Panc1 (cell line): ENCODE measurements at regions not wholly inside any gene's neighbourhood (a gene's known extent, or its start where the extent isn't known, plus 50 kb on each side); places are given as distances from the start of the nearest gene placed in this dataset.

Source experiments
- ATAC-seq: fragments of 200-7000 bp; cut with Tn5 transposase; 2 replicates; pipeline ENCODE4 v1.9.1; 2020; ENCODE audit warnings: mild to moderate bottlenecking, moderate library complexity
- BruUV-seq: library from RNA; stranded (reverse); fragments of 400-500 nt; replicated peaks from 2 replicates; lab custom pipeline; 2021; lab: Mats Ljungman, UMichigan
- CTCF ChIA-PET: fragments of 300-600 bp; sonication (Branson Sonifier 250); formaldehyde crosslinking; loops from one replicate; lab custom pipeline; 2022; ENCODE audit warnings: antibody characterized with exemption; lab: Charles Lee
- POLR2A ChIA-PET: fragments of 300-600 bp; sonication (Branson Sonifier 250); formaldehyde crosslinking; loops from one replicate; lab custom pipeline; 2022; ENCODE audit warnings: antibody characterized with exemption; lab: Charles Lee
- DNase-seq: peaks from one replicate; pipeline ENCODE4 v3.0.0-alpha.2; 2010; ENCODE audit warnings: low read depth, low spot score
- H3K27ac ChIP-seq: 2 replicates; pipeline ENCODE4 v1.5.1; 2011; ENCODE audit warnings: mild to moderate bottlenecking, low read length, inconsistent platforms
- H3K27me3 ChIP-seq: fragments of 200-500 bp; sonication (Bioruptor generic); 2 replicates; pipeline ENCODE4 v1.6.0; 2014; ENCODE audit warnings: low read length, inconsistent platforms; ENCODE audit not compliant: control insufficient read depth, insufficient read depth
- H3K36me3 ChIP-seq: fragments of 200-500 bp; sonication (Bioruptor generic); 2 replicates; pipeline ENCODE4 v1.5.1; 2014; ENCODE audit warnings: inconsistent platforms, mild to moderate bottlenecking, low read length, moderate library complexity; ENCODE audit not compliant: control insufficient read depth, insufficient read depth
- H3K4me1 ChIP-seq: 2 replicates; pipeline ENCODE4 v1.5.1; 2011; ENCODE audit warnings: inconsistent platforms, mild to moderate bottlenecking, low read length, moderate library complexity; ENCODE audit not compliant: control insufficient read depth, insufficient read depth
- H3K4me3 ChIP-seq, 2 experiments: 2 replicates each; pipeline ENCODE4 v1.5.1; 2011 to 2012; ENCODE audit warnings: low read depth in 2 of 2, low read length in 2 of 2, mild to moderate bottlenecking in 2 of 2, inconsistent platforms in 1 of 2, moderate library complexity in 1 of 2
- H3K9me3 ChIP-seq: fragments of 200-500 bp; sonication (Bioruptor generic); 2 replicates; pipeline ENCODE4 v1.5.1; 2014; ENCODE audit warnings: low read depth, mild to moderate bottlenecking, inconsistent platforms, low read length, moderate library complexity; ENCODE audit not compliant: control insufficient read depth, insufficient read depth
- POLR2AphosphoS5 ChIP-seq: IDR thresholded peaks from 2 replicates; pipeline ENCODE4 v1.6.1; 2012; ENCODE audit warnings: mild to moderate bottlenecking, low read depth, low read length, moderate library complexity
- REST ChIP-seq, 2 experiments: IDR thresholded peaks; 2 replicates each; pipeline ENCODE4 v1.6.1; 2011 to 2012; ENCODE audit warnings: low read depth in 2 of 2, control low read depth in 1 of 2, low read length in 1 of 2, mild to moderate bottlenecking in 1 of 2, moderate library complexity in 1 of 2; ENCODE audit not compliant: insufficient read depth in 1 of 2
- SIN3A ChIP-seq: IDR thresholded peaks from 2 replicates; pipeline ENCODE4 v1.6.1; 2012; ENCODE audit warnings: low read depth, mild to moderate bottlenecking, low read length, moderate library complexity, borderline replicate concordance; ENCODE audit not compliant: insufficient read depth
- TCF7L2 ChIP-seq: IDR thresholded peaks from 2 replicates; pipeline ENCODE4 v1.6.1; 2011; ENCODE audit warnings: mild to moderate bottlenecking, low read depth, low read length, inconsistent platforms
- in situ Hi-C: cut with HindIII; loops from 2 replicates; pipeline ENCODE4 v1.10.0; 2016; ENCODE audit warnings: low sequenced_read_pairs, low pct_unique_long_range_greater_than_20kb
- intact Hi-C: fragments of 100-400 bp; cut with micrococcal nuclease; formaldehyde crosslinking; loops from one replicate; pipeline ENCODE4 v1.10.0; 2022; ENCODE audit not compliant: unreplicated experiment
- TF ChIP-seq, protein P1 (sequence below): fragments of 450-650 bp; IDR thresholded peaks from 2 replicates; pipeline ENCODE4 v1.5.1; 2017; ENCODE audit warnings: mild to moderate bottlenecking

DNA sequence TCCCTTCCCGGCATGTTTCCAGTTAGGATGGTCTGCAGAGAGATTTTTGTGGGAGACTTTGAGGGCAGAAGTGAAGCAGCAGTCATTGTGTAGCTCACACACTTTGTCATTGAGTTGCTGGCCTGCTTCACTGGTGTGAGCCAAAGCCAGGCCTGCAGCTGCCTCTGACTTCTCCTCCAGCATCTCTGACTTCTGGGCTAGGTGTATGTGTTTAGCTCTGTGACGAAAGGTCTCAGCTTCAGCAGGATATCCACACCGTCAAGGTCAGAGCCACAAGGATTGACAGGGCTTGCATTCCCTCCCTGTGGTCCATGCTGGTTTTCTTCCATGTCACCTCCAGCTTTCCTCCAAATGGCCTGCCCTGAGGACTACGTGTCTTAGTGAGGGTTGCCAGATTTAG, 57.1 kb upstream of the OSBPL11 start:
- H3K4me3 ChIP-seq: no peak overlapping the region
- in situ Hi-C loops: no loop called here
- H3K9me3 ChIP-seq: no peaks in the 10 kb centered on the region
- no peak for TF ChIP-seq POLR2AphosphoS5
- TF ChIP-seq TCF7L2: no peak
- TF ChIP-seq SIN3A: no peak
- H3K27me3 ChIP-seq: no peaks in the 10 kb centered on the region
- DNase-seq (no peak), ATAC-seq (no peak)
- H3K36me3 ChIP-seq: no peaks in the 10 kb centered on the region
- no TSS peak for BruUV-seq
- no peaks in the 10 kb centered on the region for H3K4me1 ChIP-seq
- H3K27ac ChIP-seq: no peak overlapping the region
- POLR2A ChIA-PET: no interaction called here
- intact Hi-C loops: no loop called here
- CTCF ChIA-PET: no interaction called here

DNA sequence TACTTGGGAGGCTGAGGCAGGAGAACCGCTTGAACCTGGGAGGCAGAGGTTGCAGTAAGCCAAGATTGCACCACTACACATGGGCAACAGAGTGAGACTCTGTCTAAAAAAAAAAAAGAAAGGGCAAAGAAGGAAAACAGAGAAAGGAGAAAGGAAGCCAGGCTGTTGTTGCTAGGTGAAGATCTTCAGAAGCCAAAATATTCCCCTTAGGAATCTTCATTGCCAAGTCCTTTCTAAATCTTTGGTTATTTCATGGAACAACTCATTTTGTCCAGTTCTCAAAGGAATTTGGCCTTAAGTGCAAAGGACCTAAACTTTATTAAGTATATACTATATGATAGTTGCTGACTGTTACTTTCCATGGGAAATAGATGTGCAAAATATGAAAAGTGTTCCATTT, 59.2 kb upstream of the OSBPL11 start:
- Histone ChIP-seq H3K36me3 (no peaks in the 10 kb centered on the region), H3K4me3 (no peak overlapping the region), H3K4me1 (no peaks in the 10 kb centered on the region), H3K27ac (no peak overlapping the region), H3K27me3 (no peaks in the 10 kb centered on the region), H3K9me3 (no peaks in the 10 kb centered on the region)
- ChIA-PET CTCF (no interaction called here), POLR2A (no interaction called here)
- TF ChIP-seq REST (IDR thresholded peaks at IDR 0.05; ENCODE audit: insufficient read depth in 1 of 2, low read depth in 2 of 2, low read length in 1 of 2) (no peak), SIN3A (no peak), POLR2AphosphoS5 (no peak), TCF7L2 (no peak)
- TF ChIP-seq, protein P1, sequence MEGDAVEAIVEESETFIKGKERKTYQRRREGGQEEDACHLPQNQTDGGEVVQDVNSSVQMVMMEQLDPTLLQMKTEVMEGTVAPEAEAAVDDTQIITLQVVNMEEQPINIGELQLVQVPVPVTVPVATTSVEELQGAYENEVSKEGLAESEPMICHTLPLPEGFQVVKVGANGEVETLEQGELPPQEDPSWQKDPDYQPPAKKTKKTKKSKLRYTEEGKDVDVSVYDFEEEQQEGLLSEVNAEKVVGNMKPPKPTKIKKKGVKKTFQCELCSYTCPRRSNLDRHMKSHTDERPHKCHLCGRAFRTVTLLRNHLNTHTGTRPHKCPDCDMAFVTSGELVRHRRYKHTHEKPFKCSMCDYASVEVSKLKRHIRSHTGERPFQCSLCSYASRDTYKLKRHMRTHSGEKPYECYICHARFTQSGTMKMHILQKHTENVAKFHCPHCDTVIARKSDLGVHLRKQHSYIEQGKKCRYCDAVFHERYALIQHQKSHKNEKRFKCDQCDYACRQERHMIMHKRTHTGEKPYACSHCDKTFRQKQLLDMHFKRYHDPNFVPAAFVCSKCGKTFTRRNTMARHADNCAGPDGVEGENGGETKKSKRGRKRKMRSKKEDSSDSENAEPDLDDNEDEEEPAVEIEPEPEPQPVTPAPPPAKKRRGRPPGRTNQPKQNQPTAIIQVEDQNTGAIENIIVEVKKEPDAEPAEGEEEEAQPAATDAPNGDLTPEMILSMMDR: no peak
- in situ Hi-C loops (no loop called here), intact Hi-C loops (no loop called here)
- DNase-seq: no peak
- ATAC-seq: no peak
- no TSS peak for BruUV-seq

DNA sequence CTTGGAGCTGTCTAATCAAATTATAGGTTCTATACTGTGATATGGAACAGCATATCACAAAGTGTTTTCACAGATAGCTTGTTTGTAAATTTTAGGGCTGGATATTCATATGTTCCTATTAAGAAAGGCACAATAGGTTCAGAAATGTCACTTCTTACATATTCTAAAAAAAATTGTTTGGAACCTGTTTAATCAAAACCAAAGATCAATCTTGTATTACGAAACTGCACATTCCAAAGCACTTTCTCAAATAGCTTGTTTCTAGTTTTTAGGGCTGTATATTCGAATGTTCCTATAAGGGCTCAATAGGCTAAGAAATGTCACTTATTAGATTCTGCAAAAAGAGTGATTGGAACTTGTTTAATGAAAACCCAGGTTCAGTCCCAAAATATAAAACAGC, 67.4 kb upstream of the OSBPL11 start:
- in situ Hi-C loops (no loop called here), intact Hi-C loops (no loop called here)
- ChIA-PET POLR2A (no interaction called here), CTCF (interaction anchor here (0.5 kb wide), 1 partner anchor 104 kb away, joined by 3 read pairs; no protein-coding TSS in a partner anchor)
- no peak for TF ChIP-seq SIN3A
- TF ChIP-seq POLR2AphosphoS5: no peak
- TF ChIP-seq, protein P1: no peak
- no peak for TF ChIP-seq REST (IDR thresholded peaks at IDR 0.05; ENCODE audit: insufficient read depth in 1 of 2, low read depth in 2 of 2, low read length in 1 of 2)
- TF ChIP-seq TCF7L2: no peak
- H3K4me3 ChIP-seq: no peak overlapping the region
- H3K27me3 ChIP-seq: no peaks in the 10 kb centered on the region
- no peak overlapping the region for H3K27ac ChIP-seq
- no peaks in the 10 kb centered on the region for H3K9me3 ChIP-seq
- DNase-seq (no peak), ATAC-seq (no peak)
- no TSS peak for BruUV-seq
- H3K4me1 ChIP-seq: no peaks in the 10 kb centered on the region
- H3K36me3 ChIP-seq: no peaks in the 10 kb centered on the region
